GM21447 (cell line): ENCODE measurements at regions not wholly inside any gene's neighbourhood (a gene's known extent, or its start where the extent isn't known, plus 50 kb on each side); places are given as distances from the start of the nearest gene placed in this dataset.
"Not testable (repeated sequence)": the region's sequence is repeated elsewhere in the genome, so short reads cannot be mapped to it uniquely, and the experiment has no call there.

Experiments
- ATAC-seq: cut with Tn5 transposase; IDR thresholded peaks from one replicate; pipeline ENCODE4 v1.9.1; 2021; ENCODE audit not compliant: unreplicated experiment

DNA sequence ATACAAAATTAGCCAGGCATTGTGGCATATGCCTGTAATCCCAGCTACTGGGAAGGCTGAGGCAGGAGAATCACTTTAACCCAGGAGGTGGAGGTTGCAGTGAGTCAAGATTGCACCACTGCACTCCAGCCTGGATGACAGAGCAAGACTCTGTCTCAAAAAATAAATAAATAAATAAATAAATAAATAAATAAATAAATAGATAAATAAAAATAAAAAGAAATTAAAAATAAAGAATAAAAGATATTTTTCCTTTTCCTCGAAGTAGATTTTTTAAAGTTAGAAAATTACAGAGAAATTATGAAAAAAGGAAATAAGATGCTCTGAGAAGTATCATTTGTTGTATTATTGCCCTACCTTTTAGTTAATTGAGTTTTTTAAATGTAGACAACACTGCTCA is 1906.1 kb downstream of the MAT2B start:
- not testable (repeated sequence) for ATAC-seq

DNA sequence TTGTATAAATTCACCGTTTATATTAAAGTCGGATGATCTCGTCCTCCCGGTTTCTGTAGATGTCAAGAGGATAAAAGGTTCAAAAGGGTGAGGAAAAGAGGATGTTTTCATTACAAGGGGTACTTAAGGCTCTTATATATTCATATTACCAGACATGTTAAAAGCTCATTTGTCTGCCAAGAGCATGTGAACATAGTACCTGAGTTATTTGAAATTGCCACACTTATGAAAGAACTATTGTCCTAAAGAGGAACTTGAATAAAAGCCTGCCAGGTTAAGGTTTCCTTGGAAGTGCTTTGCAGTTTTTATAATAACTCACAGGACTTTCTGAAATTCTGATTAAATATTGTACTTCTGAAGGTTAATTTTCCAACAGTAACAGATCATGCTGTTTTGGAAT is 1915.1 kb downstream of the MAT2B start:
- no peak for ATAC-seq

GRCh38 chr5:165423697-165424299 is 1918.4 kb downstream of the MAT2B start:
- ATAC-seq, result no peak

DNA sequence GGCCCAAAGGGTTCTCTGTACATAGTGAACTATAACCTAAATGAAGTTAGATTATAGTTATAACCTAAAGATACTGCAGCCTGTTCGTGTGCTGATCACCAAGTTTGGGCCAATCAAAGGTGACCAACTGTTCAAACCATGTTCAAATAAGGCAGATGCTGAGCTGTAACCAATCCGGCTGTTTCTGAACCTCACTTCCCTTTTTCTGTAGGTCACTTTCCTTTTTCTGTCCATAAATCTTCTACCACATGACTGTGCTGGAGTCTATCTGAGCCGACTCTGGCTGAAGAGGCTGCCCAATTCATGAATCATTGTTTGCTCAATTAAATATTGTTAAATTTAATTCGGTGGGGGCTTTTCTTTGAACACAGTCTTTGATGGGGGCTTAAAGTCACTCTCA is 1920.2 kb downstream of the MAT2B start:
- no peak for ATAC-seq

DNA sequence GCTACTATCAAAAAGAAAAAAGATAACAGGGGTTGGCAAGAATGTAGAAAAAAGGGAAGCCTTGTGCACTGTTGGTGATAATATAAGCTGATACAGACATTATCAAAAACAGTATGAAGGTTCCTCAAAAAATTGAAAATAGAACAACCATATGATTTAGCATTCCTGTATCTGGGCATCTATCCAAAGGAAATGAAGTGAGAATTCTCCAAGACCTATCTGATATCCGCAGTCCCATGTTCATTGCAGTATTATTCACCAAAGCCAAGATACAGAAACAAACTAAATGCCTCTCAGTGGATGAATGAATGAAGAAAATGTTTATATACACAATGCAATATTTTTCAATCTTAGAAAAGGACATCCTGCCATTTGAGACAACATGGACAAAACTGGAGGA is 1943.3 kb downstream of the MAT2B start:
- ATAC-seq, result no peak

- no peak for ATAC-seq
Observed at GRCh38 chr5:165457859-165458481, 1952.6 kb downstream of the MAT2B start.

GRCh38 chr5:165459232-165459631 is 1953.8 kb downstream of the MAT2B start:
- ATAC-seq, result no peak

GRCh38 chr5:165460911-165461310 is 1955.5 kb downstream of the MAT2B start:
- ATAC-seq, result no peak

DNA sequence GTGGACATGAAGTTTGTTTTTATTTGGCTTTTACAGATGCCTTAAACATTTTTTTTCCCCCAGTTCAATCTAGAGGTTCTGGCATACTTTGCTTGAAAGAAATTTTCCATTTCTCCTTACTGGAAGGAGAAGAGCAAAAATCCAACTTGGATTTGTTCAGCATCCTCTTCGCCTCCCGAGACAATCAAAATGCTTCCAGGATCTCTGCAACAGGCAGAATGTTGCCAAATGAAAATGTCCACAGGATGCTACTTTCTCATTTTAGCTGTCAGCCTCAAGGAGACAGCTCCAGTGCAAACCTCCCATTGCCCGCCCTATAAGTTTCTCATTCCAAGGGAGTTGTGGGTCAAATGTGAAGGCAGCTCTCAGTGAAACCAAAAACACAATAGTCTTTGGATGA is 1972.1 kb downstream of the MAT2B start:
- no peak for ATAC-seq

GRCh38 chr5:165495829-165496380 is 1990.5 kb downstream of the MAT2B start:
- ATAC-seq, result no peak

DNA sequence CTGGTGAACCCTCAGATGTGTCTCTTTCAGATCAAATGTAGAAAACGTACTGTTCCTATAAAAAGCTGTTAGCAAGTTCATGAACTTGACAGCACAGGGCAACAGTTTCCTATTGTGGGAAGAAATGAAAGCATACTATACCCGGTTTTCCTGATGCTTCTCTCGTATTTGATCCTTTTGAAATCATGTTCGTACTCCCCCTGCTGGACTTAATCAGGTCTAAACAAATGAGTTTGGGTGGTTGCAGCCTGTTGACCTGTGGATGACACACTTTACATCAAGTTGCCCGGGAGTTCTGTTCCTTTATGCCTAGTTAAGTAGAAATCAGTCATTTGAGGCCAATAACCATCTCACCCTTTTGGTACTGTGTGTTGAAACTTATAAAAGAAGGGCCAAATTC is 1992.3 kb downstream of the MAT2B start:
- no peak for ATAC-seq

DNA sequence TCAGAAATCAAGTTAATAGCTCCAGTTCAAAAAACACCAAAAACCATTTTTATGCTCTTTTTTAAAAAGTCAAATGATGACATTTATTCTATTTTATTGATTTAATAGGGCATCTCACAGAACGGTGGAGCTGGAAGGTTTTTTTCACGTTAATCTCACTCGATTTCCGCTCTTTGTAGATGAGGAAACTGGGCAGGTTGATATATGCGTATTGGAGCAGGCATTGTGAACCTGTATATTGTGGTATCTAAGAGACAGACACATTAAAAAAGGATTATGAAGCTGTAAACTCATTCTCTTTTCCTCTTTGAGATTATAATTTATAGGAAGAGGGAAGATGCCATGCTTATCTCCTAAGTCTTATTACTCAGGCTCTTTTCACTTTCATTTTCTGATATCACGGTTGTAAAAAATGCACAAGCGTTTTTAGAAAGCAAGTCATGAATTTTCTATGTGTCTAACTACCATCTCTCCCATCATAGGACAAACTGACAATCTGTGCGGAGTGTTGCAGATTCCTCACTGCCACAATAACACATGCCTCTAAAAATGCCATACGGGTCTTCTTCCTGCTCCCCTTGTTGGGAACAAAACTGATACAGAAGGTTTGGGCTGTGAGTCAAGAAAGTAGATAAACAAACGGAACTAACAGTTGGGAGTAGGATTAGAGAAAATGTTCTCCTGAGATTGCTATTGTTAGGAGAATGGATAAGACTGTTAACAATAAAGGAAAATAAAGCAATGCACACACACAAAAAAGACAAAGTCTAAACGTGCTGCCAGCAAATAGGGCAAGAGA is 1997.7 kb downstream of the MAT2B start:
- ATAC-seq, result no peak

DNA sequence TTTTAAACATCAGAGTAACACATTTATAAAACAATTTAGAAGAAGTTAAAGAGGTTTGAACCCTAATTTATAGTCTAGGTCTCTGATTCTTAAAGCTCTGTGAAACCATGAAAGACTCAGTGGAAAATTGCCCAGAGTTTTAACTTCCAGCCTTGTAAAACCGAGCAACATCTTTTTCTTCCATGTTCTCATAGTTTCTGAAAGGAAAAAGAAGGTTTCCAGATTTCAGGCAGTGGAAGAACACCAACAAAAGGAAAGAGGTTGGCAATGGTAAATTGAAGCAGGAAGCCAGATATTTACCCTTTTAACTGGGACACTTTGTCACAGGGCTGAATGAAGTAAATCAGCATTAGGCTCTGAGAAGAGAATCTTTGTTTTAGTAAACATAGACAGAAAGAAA is 1999.3 kb downstream of the MAT2B start:
- ATAC-seq, result no peak

DNA sequence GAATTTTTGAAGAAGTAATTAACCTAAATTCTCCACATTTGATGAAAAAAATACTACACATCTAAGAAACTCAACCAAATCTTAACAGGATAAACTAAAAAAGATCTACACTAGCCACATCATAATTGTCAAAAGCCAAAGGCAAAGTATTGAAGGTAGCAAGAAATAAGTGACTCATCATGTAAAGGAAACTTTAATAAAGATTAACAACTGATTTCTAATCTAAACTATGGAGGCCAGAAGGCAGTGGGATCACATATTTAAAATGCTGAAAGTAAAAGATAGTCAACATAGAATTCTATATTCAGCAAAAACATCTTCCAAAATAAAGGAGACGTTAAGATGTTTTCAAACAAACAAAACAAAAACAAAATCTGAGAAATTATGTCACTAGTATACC is 2002.9 kb downstream of the MAT2B start:
- ATAC-seq, result no peak

- no peak for ATAC-seq
Observed at GRCh38 chr5:165508861-165509260, 2003.4 kb downstream of the MAT2B start.

DNA sequence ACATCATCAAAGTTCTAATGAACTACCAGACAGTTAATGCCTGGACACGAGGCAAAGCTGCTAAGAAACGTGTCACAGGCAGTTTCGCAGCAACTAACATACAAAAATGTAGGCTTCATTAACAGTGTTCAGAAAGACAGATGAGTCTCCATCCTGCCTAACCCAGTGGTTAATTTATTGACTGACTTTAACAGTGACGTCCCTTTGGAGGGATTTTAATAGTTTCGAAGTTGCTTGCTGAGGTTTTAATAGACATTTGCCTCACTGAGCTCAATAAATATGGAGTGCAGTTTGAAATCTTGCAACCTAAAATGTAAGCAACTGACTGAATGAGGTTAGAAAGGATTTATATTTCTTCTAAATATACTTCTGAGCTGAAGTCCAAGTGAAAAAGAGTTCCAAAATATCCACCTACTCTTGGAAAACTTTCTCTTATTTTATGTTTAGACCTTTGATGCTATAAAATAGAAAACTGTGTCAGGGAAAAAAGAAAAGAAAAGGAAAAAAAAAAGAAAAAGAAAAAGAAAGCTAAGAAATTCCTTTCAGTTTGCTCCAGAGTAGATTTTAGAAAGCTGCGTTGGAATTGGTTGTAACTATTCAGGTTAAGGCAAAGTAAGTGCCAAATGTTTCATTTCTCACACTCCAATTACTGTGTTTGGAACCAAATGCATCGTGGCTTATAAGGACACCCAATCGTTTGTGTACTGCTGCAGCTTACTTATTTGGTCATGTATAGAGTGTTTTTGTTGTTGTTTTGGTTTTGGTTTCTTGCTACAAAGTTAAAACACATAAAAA is 2016.6 kb downstream of the MAT2B start:
- no peak for ATAC-seq

DNA sequence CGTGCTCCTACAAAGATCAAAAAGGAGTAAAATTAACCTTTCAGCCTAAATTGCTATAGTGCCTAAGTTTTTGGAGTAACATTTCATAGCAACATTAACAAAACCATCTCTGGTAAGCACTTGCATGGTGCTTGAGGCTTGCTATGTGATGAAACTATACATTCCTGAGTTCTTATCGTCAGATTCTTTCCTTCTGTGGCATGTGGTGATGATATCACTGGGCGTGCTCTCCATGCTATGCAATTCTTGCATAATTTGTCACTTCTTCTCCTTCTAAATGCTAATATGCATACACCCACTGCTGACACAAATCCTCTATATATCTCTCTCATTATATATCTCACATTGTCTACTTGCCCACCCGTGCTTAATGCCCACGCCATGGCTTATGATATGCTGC is 2019.9 kb downstream of the MAT2B start:
- ATAC-seq, result no peak

- no peak for ATAC-seq
Observed at GRCh38 chr5:165526357-165526756, 2020.9 kb downstream of the MAT2B start.

GRCh38 chr5:165527577-165527976 is 2022.2 kb downstream of the MAT2B start:
- ATAC-seq, result no peak

GRCh38 chr5:165538065-165538464 is 2032.6 kb downstream of the MAT2B start:
- ATAC-seq, result no peak

GRCh38 chr5:165559645-165560044 is 2054.2 kb downstream of the MAT2B start:
- ATAC-seq, result no peak
